Mesodermal cell (in vitro differentiated cells): ENCODE measurements at regions not wholly inside any gene's neighbourhood (a gene's known extent, or its start where the extent isn't known, plus 50 kb on each side); places are given as distances from the start of the nearest gene placed in this dataset.

Source experiments
- H3K27ac ChIP-seq: 2 replicates; pipeline ENCODE4 v1.7.0; 2013; ENCODE audit warnings: mild to moderate bottlenecking, low read depth, low read length, moderate library complexity; ENCODE audit not compliant: severe bottlenecking
- H3K36me3 ChIP-seq: 2 replicates; pipeline ENCODE4 v1.7.1; 2013; ENCODE audit warnings: mild to moderate bottlenecking, low read length, moderate library complexity; ENCODE audit not compliant: control insufficient read depth, insufficient read depth
- H3K4me1 ChIP-seq: one replicate; pipeline ENCODE4 v1.7.1; 2013; ENCODE audit warnings: mild to moderate bottlenecking, low read length; ENCODE audit not compliant: insufficient read depth, control insufficient read depth, poor library complexity, severe bottlenecking
- H3K4me3 ChIP-seq: 2 replicates; pipeline ENCODE4 v1.7.0; 2013; ENCODE audit warnings: low read length, control low read depth, mild to moderate bottlenecking; ENCODE audit not compliant: insufficient read depth, poor library complexity, severe bottlenecking; ENCODE audit errors: extremely low read depth
- H3K9me3 ChIP-seq: 2 replicates; pipeline ENCODE4 v1.7.1; 2013; ENCODE audit warnings: mild to moderate bottlenecking, low read length, moderate library complexity; ENCODE audit not compliant: control insufficient read depth
- WGBS, 2 experiments: methylation state at CpG; one replicate each; pipeline ENCODE4 v1.1.5; 2013; ENCODE audit warnings: missing lambda C conversion rate in 2 of 2; ENCODE audit not compliant: insufficient coverage in 2 of 2; 5-methylcytosine and 5-hydroxymethylcytosine counted together

DNA sequence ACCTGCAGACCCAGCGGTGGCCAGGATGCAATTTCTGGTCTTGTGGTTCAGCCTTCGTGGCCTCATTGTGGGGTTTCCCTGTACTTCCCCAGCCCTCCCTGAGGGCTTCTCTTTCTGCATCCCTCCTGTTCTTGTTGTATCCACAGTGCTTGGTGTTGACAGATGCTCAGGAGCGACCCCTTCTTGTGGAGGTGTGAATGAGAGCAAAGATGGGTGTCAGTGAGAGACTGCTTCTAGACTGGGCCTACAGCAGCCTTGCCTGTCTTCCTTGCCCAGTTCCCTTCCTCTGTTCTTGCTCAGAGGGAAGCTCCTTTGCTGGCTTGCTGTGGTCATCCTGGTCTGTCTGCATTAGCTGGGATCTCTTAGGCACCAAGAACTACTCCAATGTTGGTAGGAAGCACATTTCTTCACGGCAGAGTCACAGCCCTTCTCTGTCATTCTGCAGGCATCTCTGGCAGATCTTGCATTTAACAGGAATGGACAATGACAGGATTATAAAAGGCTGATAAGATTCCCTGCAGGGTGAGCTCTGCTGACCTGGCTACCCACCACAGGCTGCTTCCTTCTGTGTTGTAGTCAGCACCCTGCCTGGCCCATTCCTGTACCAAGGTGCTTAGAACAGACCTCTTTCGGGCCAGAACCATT is 317.8 kb upstream of the C2CD4B start:
- H3K36me3 ChIP-seq: no peaks in the 10 kb centered on the region
- H3K9me3 ChIP-seq: no peaks in the 10 kb centered on the region
- H3K27ac ChIP-seq: peak overlapping the region; percentile 16
- H3K4me3 ChIP-seq: no peak overlapping the region
- 43 to 61% methylated on average over 4 to 5 of the region's 5 CpGs for WGBS, 2 experiments
- peaks cover 20% of the 10 kb centered on the region for H3K4me1 ChIP-seq

DNA sequence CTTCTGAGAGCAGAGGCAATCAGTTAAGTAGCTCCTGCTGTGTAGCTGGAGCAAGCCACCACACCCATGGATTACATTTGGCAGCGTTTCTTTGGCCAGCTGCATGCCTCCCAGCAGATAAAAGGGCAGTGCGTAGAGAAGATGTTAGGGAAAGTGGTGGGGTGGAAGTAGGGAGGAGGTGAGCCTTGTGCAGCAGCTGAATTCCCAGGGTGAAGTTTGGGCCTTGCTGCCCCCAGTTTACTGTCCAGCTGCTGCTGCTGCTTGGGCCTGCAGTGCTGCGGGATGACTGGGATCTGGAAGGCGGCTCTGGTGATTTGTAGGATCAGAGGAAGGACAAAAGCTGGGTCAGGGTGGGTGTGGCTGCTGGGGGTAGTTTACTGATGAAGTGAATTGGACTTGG is 318.7 kb upstream of the C2CD4B start:
- 70% methylated on average over 2 of the region's 4 CpGs; no CpG with 5 or more reads in 1 of the 2 experiments for WGBS, 2 experiments
- H3K36me3 ChIP-seq: no peaks in the 10 kb centered on the region
- H3K4me3 ChIP-seq: no peak overlapping the region
- peak overlapping the region; percentile 16 for H3K27ac ChIP-seq
- peaks cover 20% of the 10 kb centered on the region for H3K4me1 ChIP-seq
- no peaks in the 10 kb centered on the region for H3K9me3 ChIP-seq

DNA sequence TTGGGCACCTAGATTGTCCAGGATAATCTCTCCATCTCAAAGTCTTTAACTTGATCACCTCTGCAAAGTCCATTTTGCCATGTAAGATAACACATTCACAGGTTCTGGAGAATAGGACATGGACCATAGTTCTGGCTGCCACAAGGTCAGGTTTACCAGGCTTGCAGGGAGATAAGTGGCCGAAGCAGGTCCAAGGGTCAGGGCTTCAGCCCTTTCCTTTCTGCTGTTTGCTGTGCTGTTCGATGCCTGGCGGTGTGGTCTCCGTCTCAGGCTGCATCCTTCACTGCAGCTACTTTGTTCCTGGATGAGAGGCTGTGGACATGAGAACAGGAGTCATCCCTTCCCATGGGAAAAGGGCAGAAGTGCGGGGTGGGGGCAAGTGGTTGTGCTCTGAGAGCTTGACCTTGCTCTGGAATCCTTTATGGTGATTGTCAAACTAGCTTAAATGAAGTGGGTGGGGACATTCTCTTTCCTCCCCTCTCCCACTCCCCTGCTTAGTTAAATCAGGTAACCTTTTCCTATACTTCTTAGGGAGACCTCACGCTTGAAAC is 320.2 kb upstream of the C2CD4B start:
- Histone ChIP-seq H3K27ac (no peak overlapping the region), H3K4me1 (peaks cover 20% of the 10 kb centered on the region), H3K9me3 (no peaks in the 10 kb centered on the region), H3K36me3 (no peaks in the 10 kb centered on the region), H3K4me3 (no peak overlapping the region)
- 88 to 94% methylated on average over 4 to 5 of the region's 6 CpGs for WGBS, 2 experiments

DNA sequence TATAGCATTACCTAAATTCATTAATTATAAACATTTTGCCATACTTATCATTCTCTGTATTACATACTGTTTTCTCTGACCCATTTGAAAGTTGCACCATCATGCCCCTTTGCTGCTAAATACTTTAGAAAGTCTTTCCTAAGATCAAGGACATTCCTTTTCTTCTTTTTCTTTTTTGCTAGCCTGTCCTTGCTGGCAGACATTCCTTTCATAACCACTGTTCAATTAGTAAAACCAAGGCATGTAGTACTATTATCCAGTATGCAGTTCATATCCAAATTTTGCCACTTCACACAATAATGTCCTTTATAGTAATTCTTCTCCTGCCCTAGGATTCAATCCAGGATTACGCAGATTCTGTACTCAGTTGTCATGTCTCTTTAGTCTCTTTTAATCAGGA is 321.0 kb upstream of the C2CD4B start:
- 100% methylated on average over 1 of the region's 1 CpG; no CpG with 5 or more reads in 1 of the 2 experiments for WGBS, 2 experiments
- Histone ChIP-seq H3K4me1 (peaks cover 20% of the 10 kb centered on the region), H3K27ac (no peak overlapping the region)

DNA sequence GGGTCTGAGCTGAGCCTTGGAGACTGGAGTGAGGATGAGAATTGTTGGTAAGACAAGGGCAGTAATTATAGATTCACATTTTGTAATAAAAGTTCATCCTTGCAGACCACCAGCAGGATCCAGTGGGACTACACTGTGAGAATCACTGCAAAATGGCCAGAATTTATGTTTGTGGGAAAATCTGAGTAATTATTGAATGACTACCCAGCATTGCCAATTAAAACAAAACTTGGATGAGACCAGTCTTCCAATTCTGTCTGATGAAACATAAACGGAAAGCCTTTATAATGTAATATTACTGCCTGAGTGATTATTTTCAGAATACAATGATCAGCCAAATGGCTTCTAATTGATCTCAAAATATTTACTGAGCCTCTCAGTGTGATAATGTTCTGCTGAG is 323.3 kb upstream of the C2CD4B start:
- Histone ChIP-seq H3K4me3 (no peak overlapping the region), H3K36me3 (no peaks in the 10 kb centered on the region), H3K4me1 (peaks cover 24% of the 10 kb centered on the region), H3K9me3 (no peaks in the 10 kb centered on the region), H3K27ac (no peak overlapping the region)
- WGBS, 2 experiments: no CpG with 5 or more reads among the region's 1 CpG

More for the DNA sequence above, 321.0 kb upstream of the C2CD4B start:
- no peaks in the 10 kb centered on the region for H3K9me3 ChIP-seq
- H3K36me3 ChIP-seq: no peaks in the 10 kb centered on the region
- H3K4me3 ChIP-seq: no peak overlapping the region

DNA sequence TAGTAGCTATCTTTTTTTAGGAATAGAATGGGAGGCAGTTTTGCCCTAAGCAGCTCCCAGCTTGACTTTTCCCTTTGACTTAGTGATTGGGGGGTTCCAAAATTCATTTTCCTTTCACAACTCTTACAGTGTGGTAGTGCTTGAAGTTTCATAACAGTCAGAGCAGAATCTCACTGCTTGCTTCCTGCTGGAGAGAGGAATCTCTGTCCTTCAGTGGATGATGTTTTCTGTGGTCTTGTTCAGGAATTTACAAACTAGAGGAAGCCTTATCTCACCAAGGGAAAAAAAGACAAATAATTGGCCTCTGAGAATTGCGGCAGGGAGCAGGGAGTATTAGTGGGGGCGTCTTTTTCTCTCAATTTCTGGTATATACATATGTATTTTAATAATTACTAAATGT is 326.6 kb upstream of the C2CD4B start:
- no peaks in the 10 kb centered on the region for H3K9me3 ChIP-seq
- no peaks in the 10 kb centered on the region for H3K36me3 ChIP-seq
- H3K4me1 ChIP-seq: peaks cover 34% of the 10 kb centered on the region
- H3K4me3 ChIP-seq: no peak overlapping the region
- peak overlapping the region; percentile 71 for H3K27ac ChIP-seq
- WGBS, 2 experiments: no CpG with 5 or more reads among the region's 2 CpGs

DNA sequence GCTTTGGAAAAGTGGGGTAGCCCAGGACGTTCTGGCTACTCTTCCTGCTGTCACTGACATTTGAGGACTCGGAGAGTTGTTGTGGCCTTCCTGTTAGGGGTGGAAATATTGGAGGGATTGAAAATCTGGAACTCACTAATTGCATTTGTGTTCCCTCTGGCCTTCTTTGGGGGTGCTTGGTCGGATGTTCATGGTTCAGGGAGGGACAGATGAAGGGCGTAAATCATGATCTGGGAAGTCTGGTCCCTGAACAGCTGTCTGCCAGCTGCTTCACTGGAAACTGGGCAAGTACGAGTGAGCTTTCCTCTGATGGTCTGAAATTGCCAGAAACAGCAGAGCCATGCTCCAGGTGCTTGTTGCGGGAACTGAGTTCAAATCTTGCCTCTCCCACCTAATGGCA is 327.8 kb upstream of the C2CD4B start:
- H3K36me3 ChIP-seq: no peaks in the 10 kb centered on the region
- peaks cover 34% of the 10 kb centered on the region for H3K4me1 ChIP-seq
- 93 to 100% methylated on average over 6 of the region's 6 CpGs for WGBS, 2 experiments
- H3K4me3 ChIP-seq: no peak overlapping the region
- H3K27ac ChIP-seq: no peak overlapping the region
- no peaks in the 10 kb centered on the region for H3K9me3 ChIP-seq

DNA sequence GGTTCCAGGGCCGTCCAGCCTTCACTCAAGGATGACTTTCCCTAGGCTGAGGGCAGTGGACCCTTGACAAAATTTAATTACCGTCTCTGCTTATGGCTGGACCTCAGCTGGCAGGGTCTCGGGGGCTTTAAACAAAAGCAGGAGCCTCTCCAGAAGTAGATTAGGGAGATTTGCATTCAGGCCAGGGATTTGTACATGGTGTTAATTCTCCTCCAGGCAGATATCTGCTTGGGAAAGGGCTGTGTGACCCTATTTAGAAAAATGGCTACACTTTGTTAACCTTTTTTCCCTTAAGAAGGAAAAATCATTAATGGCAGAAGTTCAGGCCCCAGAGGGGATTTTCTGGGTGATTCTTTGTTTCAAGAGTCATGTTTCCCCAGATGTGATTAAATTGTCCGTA is 329.1 kb upstream of the C2CD4B start:
- Histone ChIP-seq H3K27ac (peak overlapping the region; percentile 67), H3K9me3 (no peaks in the 10 kb centered on the region), H3K4me1 (peaks cover 39% of the 10 kb centered on the region), H3K36me3 (no peaks in the 10 kb centered on the region), H3K4me3 (no peak overlapping the region)
- WGBS, 2 experiments: 62 to 83% methylated on average over 3 of the region's 4 CpGs

DNA sequence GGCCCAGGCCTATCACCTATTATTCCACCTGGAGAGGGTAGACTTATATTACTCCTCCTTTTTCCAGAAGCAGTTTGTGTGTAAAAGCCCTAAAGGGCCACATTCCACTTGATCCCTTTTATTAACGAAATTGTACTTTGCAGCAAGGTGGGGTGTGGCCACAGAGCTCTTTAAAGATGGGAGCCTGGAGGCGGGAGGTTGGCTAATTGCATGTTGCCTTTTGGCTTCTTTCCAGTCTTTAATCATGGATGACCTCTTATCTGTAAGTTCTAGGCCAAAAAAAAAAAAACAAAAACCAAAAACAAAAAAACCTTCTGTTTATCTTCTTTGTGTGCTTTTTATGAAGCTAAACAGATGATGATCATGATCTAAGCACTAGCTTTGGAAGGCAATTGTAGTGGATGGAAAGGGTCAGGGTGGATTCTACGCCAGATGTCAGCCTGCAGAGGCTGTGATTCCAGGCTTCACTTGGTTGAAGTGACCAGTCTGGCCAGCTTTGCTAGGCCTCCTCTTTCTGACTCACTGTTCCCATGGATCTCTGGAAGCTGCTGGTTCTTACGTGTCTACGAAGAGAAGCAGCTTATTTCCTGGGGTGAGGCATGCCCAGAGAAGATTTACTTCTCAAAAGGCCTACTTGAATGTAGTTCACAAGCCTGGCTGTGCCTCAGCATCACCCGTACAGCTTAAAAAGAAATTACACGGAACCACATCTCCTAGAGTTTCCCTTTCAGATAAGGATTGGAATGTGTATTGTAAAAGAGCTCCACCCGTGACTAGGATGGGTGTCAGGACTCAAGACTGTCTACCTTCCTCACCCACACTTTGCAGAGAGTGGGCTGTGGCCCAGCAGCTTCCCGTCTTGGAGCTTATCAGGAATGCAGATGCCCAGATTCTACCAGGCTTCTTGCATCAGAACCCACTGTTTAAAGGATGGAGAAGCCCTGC is 330.9 kb upstream of the C2CD4B start:
- 80 to 81% methylated on average over 4 to 5 of the region's 9 CpGs for WGBS, 2 experiments
- Histone ChIP-seq H3K4me1 (peaks cover 39% of the 10 kb centered on the region), H3K27ac (peak overlapping the region; percentile 70), H3K9me3 (no peaks in the 10 kb centered on the region), H3K4me3 (no peak overlapping the region), H3K36me3 (no peaks in the 10 kb centered on the region)

DNA sequence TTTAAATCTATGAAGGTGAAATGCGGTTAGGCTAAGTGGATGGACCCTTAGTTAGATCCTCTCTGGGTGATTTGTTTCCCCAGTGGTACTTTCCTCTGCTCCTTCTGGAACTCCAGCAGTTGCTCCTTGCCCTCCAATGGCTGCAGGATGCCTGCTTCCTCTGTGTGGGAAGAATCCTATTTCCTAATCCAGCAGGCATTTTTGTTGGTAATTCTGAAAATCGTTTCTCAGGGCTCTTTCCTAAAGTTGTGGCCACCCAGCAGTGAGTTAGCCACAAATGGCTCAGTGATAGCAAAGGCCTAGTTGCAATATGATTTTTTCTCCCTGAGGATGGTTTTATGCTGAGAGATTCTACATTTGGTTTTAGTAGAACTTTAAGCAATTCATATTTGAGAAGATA is 332.3 kb upstream of the C2CD4B start:
- 83 to 85% methylated on average over 2 of the region's 2 CpGs for WGBS, 2 experiments
- Histone ChIP-seq H3K4me1 (peaks cover 33% of the 10 kb centered on the region), H3K27ac (no peak overlapping the region), H3K4me3 (no peak overlapping the region), H3K9me3 (no peaks in the 10 kb centered on the region), H3K36me3 (no peaks in the 10 kb centered on the region)
